ENCODE measurements at regions not wholly inside any gene's neighbourhood (a gene's known extent, or its start where the extent isn't known, plus 50 kb on each side); places are given as distances from the start of the nearest gene placed in this dataset.
"Not testable (repeated sequence)": the region's sequence is repeated elsewhere in the genome, so short reads cannot be mapped to it uniquely, and the experiment has no call there.

DNA sequence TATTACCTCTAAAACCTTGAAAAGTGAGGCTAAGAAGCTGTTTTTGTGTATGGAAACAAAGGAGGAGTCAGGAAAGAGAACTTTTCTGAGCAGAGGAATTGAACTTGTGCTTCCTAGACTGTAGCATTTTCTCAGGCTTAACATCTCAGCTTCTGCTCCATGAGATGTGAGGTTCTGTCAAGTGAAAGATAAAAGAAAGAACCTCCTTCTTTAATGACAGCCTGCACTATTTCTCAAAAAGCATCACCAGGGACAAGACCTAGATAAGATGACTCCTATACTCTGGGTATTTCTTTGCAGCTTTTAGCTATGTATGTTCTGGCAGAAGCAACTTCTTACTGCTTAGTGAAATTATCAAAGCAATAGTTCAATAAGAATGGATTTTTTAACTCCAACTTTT, 87.6 kb upstream of the KCNQ5 start:
- DNase-seq, result no peak

DNA sequence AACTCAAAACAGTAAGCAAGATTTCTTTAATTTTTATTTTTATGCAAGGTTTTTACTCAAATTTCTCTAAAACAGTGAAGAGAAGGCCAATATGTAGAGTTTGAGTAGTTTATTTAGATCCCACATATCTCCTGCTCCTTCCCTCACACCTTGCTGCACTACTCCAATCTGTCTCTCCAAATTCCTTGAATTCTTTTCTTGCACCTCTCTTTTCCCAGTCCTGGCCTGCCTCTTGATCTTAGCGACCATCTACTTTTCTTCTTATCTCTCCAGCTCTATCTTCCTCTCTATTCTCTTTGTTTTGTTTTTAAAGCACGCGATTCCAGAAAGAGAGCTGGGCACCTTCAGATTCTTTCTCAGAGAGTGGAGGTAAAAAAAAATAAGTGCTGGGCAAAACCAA, 86.7 kb upstream of the KCNQ5 start:
- DNase-seq, result no peak

DNA sequence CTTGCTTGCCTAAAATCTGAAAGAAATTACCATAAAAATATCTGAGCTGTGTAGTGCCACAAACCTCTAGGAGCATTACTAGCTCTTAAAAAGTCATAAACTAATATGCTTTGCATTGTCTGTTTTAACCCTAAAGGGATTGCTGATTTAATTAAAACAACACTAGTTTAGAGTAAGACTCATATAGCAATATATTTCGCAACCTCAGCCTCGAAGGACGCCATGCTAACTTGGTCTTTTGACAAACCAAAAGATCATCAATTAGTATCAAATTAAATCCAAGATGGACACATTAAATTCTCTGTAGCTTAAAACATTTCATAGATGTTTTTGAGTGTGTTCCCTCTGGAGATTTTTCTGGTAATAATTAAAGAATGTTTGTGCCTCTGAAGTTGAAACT, 74.8 kb upstream of the KCNQ5 start:
- no peak for DNase-seq

DNA sequence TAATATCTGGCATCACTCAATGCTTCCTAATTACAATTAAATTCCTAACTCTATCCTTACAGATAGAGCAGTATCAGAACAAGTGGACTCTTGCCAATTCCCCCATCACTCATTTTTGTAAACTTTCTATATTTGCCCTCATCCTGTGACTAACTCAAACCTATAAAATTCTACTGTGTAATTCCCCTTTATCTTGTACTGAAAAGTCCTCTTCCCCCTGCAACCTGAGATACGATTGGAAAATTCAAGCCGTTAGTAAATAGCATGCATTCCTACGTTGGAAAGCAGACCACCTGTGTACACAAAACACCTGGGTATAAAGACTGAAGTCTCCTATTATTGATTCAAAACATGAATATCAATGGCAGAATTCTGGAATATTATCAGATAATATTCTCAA, 70.4 kb upstream of the KCNQ5 start:
- no peak for DNase-seq

DNA sequence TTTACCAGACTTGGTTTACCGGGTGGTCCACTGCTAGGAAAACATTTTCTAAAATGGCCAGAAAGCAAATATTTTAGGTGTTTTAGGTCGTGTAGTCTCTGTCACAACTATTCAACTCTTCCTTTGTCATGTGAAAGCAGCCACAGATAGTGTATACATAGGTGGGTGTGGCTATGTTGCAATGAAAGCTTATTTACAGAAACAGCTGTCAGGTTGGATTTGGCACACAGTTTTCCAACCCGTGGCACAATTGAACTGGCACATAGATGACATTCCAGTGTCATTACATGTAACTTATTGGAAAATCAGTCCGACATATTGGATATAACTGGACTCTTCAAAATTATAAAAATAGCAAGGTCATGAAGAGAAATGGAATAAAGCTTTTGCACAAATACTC, 68.9 kb upstream of the KCNQ5 start:
- no peak for DNase-seq

DNA sequence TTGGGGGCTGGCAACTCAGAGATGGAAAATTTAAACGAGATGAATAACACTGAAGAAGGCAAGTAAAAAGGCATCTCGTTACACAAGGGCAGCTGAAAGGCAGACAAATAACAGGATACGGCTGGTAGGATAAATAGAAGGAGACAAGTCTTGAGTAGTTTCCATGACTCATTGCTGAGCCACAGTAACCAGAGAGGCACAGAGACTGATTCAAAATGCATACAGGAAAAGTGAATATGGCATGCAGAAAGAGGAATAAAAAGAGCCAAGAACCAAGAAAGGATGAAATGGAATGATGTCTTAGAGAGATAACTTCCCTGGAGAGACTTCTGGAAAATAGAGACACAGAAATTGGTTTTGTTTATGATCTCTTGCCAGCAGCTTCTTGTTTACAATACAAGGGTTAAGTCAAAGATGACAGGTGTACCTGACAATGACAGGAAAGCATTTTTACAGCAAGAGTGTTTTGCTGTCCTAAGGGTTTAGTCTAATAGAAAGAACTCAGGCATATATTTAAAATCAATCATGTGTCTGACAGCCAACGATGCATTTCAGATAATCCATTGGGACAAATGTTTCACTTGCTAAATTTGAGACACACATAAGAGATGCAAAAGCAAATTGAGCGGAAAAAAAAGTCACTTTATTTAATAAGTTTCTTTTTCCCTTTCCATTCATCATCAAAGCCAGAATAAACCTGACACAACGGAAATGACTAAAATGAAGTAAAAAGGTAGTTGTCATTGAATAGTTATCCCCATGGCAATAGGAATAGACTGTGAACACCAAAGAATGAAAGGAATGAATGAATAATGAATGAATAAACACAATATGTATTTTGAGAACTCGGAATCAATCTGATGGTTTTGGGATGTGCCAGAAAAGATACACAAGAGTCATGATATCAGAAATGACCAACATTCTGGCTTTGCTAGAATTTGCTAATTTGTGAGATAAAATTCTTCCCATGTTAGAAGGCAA, 68.0 kb upstream of the KCNQ5 start:
- DNase-seq, result no peak

DNA sequence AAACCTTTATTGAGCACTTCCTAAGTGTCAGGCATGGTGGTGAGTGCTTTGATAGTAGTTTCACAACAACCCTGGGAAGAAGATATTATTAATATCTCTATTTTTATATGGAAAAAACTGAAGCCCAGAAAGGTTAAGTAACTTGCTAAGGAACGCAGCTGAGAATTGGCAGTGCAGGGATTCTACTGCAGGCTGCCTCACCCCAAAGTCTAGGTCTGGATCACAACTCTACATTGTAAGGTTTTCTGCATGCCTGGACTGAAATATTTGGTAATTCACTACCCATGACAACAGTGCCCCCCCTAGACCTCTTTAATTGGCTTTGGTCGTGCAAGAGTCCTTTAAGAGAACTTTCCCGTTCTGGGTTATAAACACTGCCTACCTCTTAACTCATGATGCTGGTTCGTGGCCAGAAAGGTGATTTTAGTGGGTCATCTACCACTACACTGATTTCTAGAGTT, 67.1 kb upstream of the KCNQ5 start:
- no peak for DNase-seq

DNA sequence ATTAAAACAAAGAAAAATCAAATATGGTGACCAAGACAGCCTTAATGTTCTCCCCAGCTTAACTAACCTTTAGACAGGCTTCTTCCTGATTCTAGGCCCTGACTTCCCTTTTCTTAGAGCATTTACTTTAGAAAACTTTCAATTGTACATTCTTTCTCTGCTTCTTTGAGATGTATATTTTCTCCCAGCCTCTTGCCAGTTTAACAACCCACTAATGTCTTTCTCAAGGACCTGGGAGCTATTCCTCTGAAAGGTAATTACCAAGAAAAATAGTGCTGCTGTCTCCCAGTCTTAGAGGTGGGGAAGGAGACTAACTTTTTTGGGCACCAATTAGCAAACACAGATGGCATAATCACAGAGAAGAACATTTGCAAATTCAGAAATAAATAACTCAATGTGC, 62.8 kb upstream of the KCNQ5 start:
- DNase-seq, result no peak

DNA sequence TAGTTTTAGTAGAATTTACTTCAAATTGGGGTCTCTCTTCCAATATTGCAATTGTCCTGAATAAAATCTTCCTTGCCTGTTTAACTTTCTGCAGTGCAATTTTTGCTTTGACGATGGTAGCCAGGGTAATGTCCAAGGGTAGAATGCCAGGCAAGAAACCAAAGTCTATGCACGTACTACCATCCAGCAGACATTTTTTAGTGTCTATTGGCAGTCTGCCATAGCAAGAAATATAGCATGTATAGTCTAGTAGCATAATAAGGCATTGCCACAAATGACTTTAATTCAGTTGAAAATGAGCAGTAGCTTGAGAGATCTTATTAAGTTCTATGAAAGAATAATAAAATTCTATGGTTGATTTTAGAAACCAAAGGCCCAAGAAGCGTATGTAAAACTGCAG, 62.3 kb upstream of the KCNQ5 start:
- no peak for DNase-seq

DNA sequence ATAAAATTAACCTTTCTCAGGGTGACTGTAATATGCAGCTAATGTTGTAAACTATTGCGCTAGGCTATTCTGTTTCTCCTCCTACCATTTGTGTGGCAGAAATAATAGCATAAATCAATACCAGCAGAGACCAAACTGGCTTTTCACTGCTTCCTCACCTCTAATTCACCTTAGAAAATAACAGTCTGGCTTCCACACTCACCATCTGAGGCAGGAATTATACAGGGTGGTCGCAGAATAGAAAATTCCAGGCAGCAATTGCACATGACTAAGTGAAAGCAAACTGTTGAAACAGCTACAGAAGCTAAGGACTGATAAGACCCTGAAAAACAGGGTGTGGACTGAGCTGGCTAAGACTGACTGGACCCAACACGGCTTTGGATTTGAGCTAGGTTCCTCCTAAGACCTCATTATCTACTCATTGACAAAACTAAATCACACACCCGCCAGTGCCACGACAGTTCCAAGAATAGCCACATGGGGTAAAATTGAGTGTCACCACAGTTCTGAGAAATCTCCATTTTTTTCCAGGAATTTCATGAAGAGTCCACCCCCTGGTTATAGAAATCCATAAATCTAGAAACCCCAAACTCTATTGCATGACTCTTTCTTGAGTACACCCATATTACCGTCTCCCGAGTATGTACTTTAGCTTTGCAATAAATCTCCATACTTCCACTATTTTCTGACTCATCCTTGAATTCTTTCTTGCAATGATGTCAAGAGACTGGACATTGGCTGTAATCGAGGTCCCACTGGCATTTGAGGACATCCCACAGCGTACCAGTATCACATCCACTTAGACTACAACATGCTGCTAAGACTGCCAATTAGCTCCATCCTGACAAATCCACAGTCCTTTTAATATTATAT, 60.9 kb upstream of the KCNQ5 start:
- no peak for DNase-seq

DNA sequence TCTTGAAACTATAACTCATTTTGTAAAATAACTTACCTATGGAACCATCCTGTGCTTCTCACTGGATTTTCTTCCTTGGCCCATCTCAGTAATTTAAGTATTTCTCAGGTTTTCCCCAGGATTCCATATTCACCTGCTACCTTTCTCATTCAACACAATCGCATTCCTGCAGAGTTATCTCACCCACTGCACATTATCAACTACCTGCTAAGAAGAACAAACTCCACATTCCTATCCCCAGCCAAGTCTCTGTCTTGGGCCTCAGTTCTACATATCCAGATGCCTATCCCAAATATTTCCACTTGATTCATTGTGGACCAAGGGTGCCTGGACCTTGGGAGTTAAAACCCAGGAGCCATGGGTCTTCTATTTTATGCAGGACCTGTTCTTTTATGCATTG, 60.2 kb upstream of the KCNQ5 start:
- no peak for DNase-seq

DNA sequence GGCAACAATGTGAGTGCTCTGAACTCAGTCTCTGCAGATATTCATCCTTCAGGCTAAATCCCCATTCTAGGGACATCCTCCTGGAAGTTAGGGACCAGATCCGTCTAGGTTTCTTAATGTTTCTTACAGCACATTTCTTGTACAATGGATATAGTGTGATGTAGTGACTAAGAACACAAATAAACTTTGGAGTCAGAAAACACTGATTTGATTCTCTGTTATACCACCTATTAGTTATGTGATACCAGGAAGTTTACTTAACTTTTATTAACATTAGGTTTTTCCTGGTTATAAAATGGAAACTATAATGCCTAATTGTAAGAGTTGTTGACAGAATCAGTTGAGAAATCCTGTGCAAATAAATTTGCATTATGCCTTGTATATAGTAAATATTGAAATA, 57.6 kb upstream of the KCNQ5 start:
- DNase-seq, result no peak

DNA sequence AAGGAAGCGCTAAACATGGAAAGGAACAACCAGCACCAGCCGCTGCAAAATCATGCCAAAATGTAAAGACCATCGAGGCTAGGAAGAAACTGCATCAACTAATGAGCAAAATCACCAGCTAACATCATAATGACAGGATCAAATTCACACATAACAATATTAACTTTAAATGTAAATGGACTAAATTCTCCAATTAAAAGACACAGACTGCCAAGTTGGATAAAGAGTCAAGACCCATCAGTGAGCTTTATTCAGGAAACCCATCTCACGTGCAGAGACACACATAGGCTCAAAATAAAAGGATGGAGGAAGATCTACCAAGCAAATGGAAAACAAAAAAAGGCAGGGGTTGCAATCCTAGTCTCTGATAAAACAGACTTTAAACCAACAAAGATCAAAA, 49.9 kb upstream of the KCNQ5 start:
- not testable (repeated sequence) for DNase-seq
